GM18858 (cell line): ENCODE measurements at regions not wholly inside any gene's neighbourhood (a gene's known extent, or its start where the extent isn't known, plus 50 kb on each side); places are given as distances from the start of the nearest gene placed in this dataset.

Source experiments
- ATAC-seq: cut with Tn5 transposase; IDR thresholded peaks from one replicate; pipeline ENCODE4 v1.9.1; 2021; ENCODE audit not compliant: unreplicated experiment

- ATAC-seq, result no peak
Observed at GRCh38 chr4:171759274-171759673, 53.9 kb upstream of the GALNTL6 start.

DNA sequence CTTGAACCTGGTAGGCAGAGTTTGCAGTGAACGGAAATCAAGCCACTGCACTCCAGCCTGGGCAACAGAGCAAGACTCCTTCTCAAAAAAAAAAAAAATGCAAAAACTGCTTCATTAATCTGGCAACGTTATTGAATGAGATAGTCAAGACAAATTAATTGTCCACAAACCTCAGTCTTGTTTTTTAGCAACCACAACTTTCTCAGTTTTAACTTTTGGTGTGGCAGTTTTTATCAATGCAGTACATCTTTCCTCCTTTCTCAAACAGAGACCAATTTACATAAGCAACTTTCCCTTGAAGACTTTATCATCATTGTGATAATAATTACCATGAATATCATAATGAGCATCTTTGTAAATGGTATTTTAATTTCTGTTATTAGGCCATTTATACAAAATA lies 61.7 kb upstream of the GALNTL6 start:
- ATAC-seq, result no peak

DNA sequence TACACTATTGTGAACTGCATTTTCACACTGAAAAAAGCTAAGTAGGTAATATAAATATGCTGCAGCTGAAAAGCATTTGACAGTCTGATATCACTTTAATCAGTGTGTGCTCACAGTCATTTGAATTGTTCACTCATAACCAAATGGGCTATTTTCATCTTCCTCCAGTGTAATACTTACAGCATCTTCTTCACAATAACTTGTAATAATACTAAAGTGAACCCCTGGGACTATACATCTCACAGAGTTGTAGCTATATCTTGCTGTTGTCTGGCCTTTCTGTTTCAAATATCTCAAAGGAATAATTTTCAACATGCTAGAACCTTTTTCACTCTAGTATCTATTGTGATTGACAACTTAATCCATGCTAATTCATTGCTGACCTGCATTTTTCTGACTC lies 66.8 kb upstream of the GALNTL6 start:
- no peak for ATAC-seq

DNA sequence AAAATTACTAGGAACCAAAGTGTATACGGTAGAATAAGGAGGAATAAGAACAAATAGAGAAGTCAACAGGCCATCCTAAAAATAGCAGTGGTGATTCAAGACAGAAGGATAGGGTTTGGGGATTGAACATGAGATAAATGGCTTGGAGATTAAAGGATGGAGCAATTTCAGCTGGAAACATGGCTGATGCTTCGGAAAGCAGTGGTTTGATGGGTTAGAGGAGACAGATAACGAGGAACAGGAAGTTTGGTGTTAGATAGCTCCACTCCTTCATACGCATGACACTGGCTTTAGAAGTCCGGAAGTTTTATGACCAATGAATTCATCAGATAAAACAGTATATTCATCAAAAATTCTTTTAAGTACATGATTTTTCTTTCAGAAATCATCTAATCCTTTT lies 70.8 kb upstream of the GALNTL6 start:
- no peak for ATAC-seq

- no peak for ATAC-seq
Observed at GRCh38 chr4:171727185-171727584, 86.0 kb upstream of the GALNTL6 start.

GRCh38 chr4:171721937-171722336 lies 91.3 kb upstream of the GALNTL6 start:
- ATAC-seq, result no peak

DNA sequence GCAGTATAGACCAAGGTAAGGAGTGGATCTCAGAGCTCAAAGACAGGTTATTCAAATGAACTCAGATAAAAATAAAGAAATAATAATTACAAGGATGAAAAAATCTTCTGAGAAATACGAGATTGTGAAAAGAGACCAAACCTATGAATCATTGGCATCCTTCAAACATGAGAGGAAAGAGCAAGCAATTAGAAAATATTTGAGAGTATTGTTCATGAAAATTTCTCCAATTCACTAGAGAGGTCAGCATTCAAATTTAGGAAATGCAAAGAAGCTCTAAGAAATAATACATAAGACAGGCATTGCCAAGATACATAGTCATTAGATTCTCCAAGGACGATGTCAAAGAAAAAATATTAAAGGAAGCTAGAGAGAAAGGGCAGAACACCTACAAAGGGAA lies 93.5 kb upstream of the GALNTL6 start:
- no peak for ATAC-seq

- no peak for ATAC-seq
Observed at GRCh38 chr4:171718665-171719064, 94.5 kb upstream of the GALNTL6 start.

DNA sequence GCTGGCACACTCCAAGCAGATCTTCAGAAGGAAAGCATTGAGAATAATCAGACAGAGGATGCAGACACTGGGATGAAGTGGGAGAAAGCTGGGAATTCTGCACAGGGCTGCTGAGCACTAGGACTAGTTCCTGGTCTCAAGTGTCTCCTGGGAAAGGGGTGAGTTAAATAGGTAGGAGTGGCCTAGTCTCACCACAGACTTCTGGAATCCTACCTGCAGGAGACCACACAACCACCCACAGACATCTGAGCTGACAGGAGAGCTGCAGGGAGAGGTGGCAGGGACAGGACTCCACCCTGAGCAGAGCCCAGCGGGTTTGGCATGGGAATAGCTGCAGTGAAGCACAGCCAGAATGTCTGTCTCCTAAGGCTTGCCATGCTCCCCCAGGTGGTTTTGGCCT lies 95.1 kb upstream of the GALNTL6 start:
- no peak for ATAC-seq

DNA sequence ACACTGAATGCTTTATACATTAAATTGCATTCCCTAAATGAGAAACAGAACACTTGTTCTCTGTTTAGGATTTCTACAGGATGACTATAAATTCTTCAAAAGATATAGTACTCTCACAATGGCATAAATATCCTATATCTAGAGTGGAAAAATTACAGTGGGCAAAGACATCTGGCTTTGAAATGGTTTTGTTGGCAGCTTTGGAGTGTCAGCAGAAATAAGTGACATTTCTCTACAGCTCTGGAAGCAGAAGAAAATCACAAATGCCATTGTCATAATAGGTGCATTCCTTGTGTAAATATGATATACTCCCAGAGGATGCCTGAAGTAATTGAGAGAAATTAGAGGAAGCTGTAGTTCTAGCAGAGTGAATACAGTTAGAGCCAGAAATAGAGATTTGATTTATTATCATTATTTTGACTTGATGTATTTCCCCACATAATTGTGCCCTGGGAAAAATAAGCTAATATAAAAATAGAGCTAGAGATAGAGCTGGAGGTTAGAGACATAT lies 95.9 kb upstream of the GALNTL6 start:
- no peak for ATAC-seq

DNA sequence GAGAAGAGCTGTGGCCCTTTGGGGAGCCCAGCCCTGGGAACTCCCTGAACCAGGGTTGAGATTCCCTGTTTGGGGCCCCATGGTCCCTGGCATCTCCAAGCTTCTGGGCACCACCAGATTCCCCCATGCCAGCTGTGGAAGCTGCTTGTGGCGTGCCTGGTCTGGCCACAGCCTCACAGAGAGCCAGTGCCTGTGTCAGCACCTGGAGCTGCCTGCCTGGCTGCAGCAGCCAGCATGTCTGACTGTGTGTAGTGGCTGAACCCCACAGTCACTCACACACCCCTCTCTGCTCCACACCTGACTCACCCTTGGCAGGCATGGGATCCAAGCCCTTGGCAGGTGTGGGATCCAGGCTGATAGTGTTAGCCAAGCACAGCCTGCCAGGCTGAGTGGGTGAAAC lies 97.2 kb upstream of the GALNTL6 start:
- ATAC-seq, result no peak

- ATAC-seq, result no peak
Observed at GRCh38 chr4:171714791-171715454, 98.3 kb upstream of the GALNTL6 start.

GRCh38 chr4:171710743-171711142 lies 102.5 kb upstream of the GALNTL6 start:
- no peak for ATAC-seq

GRCh38 chr4:171676555-171677215 lies 136.5 kb upstream of the GALNTL6 start:
- ATAC-seq, result peak; percentile 99

DNA sequence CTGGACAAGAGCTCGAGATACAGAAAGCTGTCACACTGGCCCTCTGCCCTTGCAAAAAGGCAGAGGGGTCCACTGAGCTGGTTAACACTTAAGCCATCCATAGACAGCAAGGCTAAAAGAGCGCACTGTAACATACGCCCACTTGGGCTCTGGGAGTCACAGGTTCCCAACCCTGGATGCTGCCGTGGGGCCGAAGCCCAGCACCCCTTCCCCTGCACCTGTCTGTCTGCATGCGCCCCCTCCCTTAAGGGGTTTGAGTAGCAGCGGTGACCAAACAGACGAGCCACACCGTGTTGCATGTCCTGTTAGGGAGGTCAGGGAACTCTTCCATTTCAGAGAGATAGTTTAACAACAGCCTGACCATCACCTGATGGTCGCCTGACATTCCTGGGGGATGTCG lies 138.4 kb upstream of the GALNTL6 start:
- no peak for ATAC-seq

GRCh38 chr4:171668403-171668802 lies 144.8 kb upstream of the GALNTL6 start:
- no peak for ATAC-seq

- no peak for ATAC-seq
Observed at GRCh38 chr4:171667906-171668305, 145.3 kb upstream of the GALNTL6 start.

GRCh38 chr4:171651071-171651470 lies 162.1 kb upstream of the GALNTL6 start:
- no peak for ATAC-seq

GRCh38 chr4:171650543-171650942 lies 162.7 kb upstream of the GALNTL6 start:
- peak; percentile 67 for ATAC-seq

- no peak for ATAC-seq
Observed at GRCh38 chr4:171648926-171649325, 164.3 kb upstream of the GALNTL6 start.

GRCh38 chr4:171646984-171647383 lies 166.2 kb upstream of the GALNTL6 start:
- no peak for ATAC-seq

- ATAC-seq, result peak; percentile 67
Observed at GRCh38 chr4:171644430-171645057, 168.7 kb upstream of the GALNTL6 start.
